H1 (cell line): ENCODE measurements at regions not wholly inside any gene's neighbourhood (a gene's known extent, or its start where the extent isn't known, plus 50 kb on each side); places are given as distances from the start of the nearest gene placed in this dataset.

ENCODE experiments used
- EP300 ChIP-seq, 2 experiments: IDR thresholded peaks; 1 replicate in 1 of 2; 2 replicates in 1 of 2; pipeline ENCODE4 v1.6.1; 2011 to 2012; ENCODE audit warnings: low read depth in 2 of 2, low read length in 2 of 2, mild to moderate bottlenecking in 2 of 2, borderline replicate concordance in 1 of 2, inconsistent platforms in 1 of 2, moderate library complexity in 1 of 2
- PHF8 ChIP-seq: fragments of 200-600 bp; sonication (generic); conservative IDR thresholded peaks from 2 replicates; pipeline ENCODE4 v1.7.1; 2012; ENCODE audit warnings: low read depth, mild to moderate bottlenecking, inconsistent platforms, low read length, moderate library complexity
- TF ChIP-seq, protein P1 (sequence below): IDR thresholded peaks from 2 replicates; pipeline ENCODE4 v1.6.1; 2012; ENCODE audit warnings: low read length, inconsistent platforms

- TF ChIP-seq, protein P1, sequence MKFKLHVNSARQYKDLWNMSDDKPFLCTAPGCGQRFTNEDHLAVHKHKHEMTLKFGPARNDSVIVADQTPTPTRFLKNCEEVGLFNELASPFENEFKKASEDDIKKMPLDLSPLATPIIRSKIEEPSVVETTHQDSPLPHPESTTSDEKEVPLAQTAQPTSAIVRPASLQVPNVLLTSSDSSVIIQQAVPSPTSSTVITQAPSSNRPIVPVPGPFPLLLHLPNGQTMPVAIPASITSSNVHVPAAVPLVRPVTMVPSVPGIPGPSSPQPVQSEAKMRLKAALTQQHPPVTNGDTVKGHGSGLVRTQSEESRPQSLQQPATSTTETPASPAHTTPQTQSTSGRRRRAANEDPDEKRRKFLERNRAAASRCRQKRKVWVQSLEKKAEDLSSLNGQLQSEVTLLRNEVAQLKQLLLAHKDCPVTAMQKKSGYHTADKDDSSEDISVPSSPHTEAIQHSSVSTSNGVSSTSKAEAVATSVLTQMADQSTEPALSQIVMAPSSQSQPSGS: no peak
- no peak for TF ChIP-seq PHF8
- no peak for TF ChIP-seq EP300 (IDR thresholded peaks at IDR 0.05; ENCODE audit: borderline replicate concordance in 1 of 2, low read depth in 2 of 2, low read length in 2 of 2)
These were observed 206.5 kb downstream of the MFSD1 start (continued) for GRCh38 chr3:159008401-159008800.
